ENCODE measurements at regions not wholly inside any gene's neighbourhood (a gene's known extent, or its start where the extent isn't known, plus 50 kb on each side); places are given as distances from the start of the nearest gene placed in this dataset.
"Not testable (repeated sequence)": the region's sequence is repeated elsewhere in the genome, so short reads cannot be mapped to it uniquely, and the experiment has no call there.

DNA sequence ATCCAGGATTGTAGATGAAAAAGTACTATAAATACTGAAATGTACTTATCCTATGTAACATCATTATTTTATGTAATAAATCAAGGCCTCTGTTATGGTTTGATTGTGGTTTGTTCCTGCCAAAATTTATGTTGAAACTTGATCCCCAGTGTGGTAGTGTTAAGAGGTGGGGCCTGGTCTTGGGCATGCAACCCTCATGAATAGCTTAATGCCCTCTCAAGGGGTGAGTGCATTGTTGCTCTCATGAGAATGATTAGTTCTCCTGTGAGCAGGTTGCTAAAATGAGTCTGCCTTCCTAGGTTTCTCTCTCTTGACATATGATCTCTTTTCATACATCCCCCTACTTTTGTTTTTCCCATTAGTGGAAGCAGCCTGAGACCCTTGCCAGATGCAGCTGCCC lies 915.4 kb downstream of the TSN start:
- DNase-seq, result no peak

DNA sequence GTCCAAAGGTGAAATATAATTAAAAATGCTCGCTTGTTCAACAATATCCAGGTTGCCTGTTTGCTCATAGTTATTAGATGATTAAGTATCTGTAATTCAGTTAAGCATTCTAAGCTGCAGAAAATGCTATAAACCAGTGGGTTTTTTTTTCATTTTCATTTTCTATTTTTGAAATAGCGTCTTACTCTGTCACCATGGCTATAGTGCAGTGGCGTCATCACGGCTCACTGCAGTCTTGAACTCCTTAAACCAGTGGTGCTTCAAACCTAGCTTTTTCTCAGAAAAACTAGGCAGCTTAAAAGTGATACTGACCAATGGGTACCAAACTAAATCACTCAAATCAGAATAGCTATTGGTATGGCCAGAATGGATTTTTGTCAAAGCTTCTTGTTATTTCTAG lies 925.2 kb downstream of the TSN start:
- no peak for DNase-seq

DNA sequence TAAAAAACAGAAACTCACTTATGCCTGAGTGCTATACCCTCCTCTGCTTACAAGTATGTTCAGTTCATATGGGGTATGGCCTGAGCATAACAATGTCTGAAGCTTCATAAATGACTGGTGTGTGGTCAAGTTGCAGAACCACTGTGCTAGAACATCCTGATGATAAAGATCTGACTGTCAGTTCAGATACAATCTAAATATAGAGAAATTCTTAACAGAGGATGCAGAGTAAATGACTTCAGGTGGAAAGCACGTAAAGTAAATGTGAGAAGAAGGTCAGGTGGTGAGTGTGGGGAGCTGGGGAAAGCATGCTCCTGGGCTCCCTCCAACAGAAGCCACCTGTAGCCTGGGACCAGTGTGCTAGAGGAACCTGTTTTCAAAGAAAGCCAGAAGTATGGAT lies 926.2 kb downstream of the TSN start:
- DNase-seq, result no peak

DNA sequence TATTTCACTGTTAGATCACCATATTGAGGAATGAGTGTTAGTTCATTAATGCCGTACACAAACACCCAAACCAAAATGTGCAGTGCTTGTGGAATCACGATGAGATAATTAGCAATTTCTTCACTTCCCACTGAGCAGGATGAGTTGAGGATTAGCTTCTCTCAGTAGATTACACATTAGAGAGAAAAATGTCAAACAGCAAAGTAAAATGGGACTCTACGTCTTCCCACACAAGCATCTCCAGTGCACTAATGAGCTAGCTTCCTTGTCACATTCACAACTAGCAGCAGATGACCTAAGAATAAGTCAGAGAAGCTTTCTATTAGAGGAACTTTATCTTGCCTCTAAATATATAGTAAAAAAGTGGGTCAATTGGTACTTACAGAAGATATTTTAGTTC lies 926.9 kb downstream of the TSN start:
- DNase-seq, result no peak

DNA sequence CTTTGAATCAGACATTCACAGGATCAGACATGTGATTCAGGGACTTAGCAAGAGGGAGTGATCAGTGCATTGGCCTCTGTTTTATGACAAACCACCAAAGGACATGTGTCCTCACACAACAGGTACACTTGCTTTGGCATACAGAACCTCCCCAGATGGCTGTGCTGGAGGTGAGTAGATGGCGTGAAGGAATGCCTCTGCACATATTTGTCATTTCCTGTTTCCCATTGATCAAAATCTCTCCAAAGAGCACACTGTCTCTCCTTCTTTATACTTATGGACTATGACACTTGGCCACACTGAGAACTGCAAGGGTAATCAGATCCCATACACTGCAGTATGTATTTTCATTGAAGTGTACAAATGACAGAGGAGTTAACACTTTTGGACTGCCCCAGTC lies 927.6 kb downstream of the TSN start:
- DNase-seq, result no peak

DNA sequence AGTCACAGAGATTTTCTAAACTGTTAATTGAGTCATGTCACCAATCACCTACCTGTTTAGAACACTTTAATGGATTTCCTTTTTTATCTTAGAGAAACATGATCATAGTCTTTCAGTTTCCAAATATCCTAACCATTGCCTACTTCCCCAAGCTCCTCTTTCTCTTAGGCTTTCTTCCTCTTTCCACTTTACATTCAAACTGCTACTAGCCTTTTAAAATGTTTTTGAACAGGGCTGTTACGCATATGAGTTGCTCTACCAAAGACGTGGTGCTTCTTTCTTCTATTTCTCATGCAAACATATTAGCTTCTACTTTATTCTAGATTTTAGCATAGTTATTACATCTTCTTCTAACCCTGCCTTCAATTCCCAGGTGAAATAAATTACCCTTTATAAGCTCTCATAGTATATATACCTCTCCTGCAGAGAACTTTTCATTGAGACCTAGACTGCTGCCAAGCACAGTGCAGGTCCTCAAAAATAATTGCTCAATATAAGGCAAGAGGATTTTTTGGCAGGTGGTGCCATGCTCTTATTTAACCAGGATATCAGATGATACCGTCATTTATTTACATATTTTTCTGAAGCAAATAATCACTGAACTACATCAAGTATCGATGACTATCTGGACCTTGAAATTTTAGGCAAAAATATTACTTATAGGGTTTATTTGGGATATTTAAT lies 937.1 kb downstream of the TSN start:
- DNase-seq, result no peak

DNA sequence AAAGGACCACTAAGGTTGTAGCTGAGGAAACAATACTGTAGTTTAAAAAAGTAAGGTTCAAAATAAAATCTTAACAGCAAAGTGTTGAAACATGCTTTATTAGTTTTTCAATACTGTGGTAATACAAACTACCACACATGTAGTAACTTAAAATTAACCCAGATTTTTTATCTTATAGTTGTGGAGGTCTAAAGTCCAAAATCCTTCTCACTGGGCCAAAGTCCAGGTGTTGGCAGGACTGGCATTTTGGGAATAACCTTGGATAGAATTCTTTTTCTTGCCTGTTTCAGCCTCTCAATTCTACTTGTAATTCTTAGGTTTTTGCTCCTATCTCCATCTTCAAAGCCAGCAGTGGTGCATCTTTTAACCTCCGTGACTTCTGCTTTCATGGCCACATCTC lies 942.0 kb downstream of the TSN start:
- DNase-seq, result no peak

DNA sequence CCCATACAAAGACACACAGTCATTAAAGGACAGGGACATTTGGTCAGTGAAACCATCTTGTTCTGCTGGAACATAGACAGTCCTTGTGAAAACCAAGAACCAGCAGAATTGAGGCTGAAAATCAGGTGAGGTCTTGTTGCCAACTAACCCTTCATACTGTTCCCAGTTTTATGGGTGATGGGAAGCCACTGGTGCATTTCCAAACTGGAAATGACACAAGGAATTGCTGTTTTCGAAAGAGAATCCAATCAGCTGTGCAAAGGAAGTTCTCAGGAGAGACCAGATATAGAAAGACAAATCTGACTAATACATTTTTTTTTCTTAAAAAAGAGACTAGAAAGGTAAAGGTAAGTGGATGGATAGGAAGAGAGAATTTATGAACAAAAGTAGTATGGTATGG lies 948.2 kb downstream of the TSN start:
- no peak for DNase-seq

DNA sequence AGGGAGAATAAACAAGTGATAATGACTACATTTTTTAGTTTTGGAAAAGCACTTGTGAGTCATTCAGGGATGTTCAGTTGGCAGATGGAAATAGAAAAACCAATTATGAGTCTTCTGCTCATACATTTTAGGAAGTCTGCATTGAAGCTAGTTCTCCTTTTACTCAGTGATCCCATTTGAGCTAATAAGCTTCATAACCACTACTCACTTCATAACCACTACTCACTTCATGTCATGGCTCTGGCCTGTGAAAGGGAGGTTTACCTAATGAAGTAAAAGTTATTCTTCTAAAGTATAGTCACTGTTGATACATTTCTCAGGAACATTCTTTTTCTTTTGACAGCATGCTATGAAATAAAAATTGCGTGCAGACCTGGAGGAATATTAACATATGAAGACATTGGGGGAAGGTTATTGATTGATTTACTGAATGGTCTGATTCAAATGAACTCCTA lies 948.7 kb downstream of the TSN start:
- DNase-seq, result no peak

DNA sequence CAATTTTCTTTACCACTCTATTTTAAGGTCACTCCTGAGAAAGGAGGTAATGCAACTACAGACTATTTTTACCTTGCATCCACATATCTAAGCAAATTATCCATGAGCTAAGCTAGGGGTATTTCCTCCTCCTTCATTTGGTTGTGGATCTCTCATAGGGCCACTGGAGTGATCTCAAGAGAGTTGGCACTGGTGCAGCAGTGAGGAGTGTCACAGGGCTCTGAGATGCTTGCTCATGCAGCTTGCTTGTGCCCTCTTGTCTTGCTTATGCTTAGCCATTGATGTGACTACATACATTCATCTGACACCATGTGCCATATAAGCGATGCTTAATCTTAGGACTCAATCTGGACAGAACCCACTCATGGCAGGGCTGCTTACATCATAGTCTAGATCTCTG lies 950.3 kb downstream of the TSN start:
- no peak for DNase-seq

DNA sequence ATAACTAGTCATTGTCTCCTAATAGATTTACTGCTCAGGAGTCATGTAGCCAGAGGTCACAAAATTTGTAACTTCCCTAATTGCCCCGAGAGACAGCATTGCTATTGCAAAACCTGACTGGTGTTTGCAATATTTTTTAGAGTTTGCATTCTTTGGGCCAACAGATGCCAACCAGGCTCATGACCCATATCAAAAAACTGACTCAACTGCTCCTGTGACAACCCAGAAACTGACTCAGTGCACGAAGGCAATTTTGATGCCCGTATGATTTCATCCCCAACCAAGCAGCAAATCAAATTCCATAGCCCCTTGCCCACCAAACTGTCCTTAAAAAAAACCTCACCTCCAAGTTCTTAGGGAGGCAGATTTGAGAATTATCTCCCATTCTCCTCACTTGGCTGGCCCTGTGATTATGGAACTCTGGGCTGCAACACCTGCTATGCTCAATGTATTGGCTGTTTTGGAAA lies 951.3 kb downstream of the TSN start:
- DNase-seq, result no peak

DNA sequence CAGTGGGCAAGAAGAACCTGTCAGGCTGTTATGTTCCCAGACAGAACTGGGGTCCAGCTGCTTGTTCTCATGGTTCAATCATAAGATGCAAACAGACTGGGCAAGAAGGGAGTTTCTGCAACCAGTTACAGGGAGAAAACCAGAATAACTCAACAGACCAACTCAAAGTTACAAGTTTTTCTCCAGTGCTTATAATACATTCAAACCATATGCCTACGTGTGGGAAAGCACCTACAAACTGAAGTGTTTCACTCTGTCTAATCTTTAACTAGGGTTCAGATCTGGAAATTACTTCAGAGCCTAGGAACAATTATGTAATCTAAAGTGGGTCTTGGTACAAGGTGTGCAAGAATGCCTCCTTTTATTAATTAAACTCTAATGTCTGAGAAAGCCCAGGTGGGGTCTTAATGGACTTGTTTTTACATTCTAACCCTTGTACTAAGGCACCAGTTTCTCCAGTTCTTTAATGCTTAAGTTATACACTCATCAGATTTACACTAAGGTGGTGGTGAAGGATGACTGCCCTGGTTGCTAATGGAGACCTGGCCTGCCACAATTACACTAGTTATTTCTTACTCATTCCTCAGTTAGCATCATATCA lies 951.9 kb downstream of the TSN start:
- no peak for DNase-seq

DNA sequence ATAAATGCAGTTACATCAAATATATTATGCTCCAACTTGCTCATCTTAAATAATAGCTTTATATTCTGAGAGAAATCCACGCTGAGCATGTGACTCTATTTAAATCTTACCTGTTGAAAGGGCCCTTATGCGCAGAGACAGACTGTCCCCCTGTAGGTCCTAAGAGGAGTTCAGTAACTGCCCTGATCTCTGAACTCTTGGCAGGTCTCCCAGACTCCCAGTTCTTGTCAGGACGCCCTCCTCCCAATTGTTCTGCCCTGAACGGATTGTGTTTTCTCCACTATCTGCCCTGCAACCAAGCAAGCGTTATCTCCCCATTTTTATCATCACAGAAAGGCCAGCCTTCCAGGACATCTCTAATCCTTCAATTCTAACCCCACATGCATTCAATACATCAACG lies 954.6 kb downstream of the TSN start:
- no peak for DNase-seq

DNA sequence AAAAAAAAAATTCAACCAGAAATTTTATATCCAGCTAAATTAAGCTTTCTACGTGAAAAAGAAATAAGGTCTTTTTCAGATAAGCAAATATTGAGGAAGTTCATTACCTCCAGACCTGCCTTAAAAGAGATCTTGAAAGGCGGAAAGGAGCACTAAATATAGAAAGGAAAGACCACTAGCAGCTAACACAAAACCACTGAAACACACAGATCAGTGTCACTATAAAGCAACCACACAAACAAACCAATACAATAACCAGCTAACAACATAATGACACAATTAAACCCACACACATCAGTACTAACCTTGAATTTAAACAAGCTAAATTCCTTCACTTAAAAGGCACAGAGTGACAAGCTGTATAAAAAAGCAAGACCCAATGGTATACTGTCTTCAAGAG lies 958.3 kb downstream of the TSN start:
- DNase-seq, result no peak

DNA sequence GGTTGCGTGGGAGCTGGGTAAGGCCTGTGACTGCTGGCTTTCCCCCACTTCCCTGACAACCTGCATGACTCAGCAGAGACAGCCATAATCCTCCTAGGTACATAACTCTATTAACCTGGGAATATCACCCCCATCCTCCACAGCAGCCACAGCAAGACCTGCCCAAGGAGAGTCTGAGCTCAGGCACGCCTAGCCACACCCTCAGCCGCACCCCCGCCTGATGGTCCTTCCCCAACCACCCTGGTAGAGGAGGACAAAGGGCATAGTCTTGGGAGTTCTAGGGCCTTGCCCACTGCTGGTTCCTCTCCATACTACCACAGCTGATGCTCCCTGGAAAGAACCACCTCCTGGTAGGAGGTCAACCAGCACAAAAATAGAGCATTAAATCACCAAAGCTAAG lies 965.4 kb downstream of the TSN start:
- not testable (repeated sequence) for DNase-seq

DNA sequence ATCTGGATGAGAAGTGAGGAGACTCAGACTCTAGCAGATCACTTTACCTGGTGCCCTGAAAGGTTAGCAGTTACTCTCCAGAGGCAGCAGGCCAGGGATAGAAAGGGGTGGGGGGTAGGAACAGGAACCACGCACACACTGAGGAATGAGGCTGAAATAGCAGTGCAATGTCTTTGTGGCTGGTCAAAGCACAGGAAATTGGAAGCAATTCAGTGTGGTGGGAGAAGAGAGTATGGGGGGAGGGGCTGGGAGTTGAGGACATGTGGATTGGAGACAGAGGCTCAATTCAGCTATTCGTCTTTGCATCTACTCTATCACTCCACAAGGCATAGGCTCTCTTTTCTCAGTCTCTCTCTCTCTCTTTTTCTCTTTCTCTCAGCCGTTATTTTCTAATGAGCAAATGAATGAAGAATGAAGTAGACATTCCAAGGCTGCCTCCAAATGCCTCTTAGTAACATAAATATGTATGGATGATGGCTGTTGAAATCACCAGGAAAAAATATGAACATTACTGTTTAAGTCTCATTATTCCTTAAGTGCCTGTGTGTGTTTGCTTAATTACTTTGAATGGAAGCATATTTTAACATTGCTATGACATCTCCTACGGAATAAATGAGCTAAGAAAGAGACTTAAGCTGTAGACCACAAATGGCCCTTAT lies 979.4 kb downstream of the TSN start:
- DNase-seq, result peak; percentile 90

DNA sequence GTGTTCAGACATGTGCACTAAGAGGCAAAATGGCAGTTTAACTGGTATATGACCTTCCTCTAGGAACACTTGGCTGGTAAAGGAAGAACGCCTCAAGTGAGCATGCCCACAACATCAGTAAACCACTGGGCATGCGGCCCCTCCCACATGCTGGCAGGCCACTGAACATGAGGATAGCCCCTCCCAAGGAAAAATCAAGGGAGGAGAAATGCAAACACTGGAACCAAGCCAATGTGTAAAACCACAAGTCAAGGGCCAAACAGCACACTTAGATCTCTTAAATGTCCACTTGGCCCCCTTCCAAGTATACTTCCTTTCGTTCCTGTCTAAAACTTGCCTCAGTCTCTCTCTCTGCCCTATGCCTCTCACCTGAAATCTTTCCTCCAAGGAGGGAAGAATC lies 980.8 kb downstream of the TSN start:
- DNase-seq, result peak; percentile 47

DNA sequence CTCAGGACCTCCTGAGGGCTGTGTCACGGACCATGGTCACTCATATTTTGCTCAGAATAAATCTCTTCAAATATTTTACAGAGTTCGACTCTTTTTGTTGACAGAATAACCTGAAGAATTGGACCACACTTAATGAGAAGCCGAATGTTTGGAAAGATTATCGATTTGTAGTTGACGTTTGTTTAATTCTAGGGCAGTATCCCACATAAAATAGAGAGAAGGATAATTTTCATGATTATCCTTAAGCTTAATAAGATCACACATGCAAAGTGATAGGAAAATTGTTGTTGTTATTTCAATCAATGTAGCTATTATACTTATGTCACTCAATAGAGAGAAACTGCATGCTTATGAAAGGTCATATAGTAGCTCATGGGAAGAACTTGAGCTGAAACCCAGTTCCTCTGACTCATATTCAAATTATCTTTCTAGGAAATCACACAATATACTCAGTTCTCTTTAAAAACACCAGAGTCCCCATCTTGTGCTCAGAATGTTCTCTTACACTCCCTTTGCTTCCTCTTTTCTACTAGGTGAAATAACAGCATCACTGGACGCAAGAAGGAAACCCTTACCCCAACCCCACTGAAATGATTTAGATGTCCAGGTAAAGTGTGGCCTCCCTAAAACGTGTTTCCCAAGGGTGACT lies 982.1 kb downstream of the TSN start:
- peak; percentile 28 for DNase-seq

DNA sequence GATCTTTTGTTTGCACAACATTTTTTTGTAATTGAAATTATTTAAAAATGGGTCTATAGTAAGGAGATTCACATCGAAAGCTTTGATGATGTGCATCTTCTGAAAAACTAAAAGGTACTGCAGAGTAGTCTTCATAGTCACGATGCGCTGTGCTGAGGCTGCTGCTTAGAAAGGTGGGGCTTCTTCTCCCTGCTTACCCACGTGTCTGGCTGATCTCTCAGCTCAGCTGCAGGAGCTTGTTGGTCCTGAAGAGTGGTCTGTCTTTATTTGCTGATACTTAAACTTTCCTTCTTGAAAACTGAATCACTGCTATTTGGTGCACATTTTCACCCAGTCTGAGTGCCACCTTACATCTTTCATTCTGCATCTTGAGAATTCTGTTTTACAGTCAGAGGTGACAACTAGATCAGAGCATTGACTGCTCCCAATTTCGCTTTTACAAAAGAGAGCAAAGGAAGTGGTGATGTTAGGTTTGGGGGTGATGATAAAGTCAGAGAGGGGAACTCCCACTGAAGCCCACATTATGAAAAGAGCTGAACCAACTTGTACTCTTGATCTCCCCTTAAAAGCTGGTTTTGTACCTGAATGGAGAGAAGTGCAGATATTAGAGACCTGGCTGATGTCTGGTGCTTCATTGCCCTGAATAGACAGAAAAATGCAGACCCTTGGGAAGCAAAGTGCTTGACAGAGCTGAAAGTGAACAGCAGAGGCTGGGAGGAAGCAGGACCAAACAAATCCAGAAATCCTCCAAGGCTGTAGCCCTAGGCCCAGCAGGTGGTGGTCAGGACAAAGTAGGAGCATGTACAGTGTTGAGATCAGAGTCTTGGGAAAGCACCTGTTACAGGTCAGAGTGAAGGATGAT lies 984.5 kb downstream of the TSN start:
- DNase-seq, result no peak

DNA sequence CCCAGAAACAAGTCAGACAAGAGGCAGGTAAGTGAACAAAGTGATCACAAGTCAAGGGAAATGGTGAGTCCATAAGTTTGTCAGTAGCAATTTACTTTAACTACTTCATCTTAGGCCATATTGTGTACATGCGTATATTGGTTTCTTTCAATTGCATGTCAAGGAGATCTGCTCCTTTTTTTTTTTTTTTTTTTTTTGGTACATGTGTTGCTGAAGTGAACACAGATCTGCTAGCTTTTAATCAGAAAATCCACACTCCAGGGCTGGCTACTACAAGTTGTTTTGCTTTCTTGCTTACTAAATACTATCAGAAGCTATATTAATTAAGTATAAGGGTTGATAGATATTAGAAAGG lies 985.1 kb downstream of the TSN start:
- no peak for DNase-seq

DNA sequence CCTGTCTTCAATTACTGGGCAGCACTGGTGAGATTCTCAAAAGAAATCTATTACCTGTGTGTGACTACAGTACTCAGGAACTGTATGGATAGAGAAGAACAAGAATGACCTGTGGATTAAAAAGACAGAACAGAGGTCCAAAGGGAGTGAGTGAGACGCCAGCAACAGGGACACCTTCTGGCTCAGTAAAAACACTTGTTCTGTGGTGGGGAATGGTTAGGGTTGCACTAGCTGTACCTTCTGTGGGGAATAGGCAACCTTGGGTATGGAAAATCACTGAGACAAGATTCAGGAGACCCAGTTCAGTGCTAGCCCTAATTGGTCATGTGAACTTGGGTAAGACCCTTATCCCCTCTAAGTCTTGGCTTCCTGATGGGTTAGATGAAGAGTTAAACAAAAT lies 986.0 kb downstream of the TSN start:
- DNase-seq, result no peak

DNA sequence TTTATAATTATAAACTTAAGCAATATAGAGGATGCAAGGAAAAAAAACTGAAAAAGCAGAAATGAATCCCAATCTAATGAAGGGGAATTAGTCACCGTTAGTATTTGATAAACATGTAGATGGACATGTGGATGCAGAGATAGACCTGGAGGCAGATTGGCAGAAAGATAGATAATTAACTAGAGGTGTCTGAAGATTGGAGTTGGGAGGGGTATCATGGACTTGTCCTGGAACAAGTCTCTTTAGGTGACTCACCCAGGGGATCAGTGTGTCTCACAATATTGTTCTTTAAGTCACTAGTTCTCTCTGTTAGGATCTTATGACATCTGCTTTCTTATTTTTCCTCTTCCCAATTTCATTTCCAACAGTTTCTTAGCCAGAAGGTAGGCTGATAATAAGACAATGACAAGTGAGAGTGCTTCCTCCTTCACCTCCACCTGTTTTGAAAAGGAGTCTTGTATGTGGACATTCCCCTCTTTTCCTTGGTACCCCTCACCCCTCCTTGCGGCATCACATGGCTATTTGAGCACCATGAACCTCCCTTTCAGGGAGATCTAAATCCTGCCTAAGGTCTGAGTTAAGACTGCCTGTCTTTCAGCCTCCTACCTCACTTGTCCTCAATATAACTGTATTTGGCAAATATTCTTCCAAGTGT lies 987.7 kb downstream of the TSN start:
- DNase-seq, result no peak
